HFF-Myc (cell line): ENCODE measurements at regions not wholly inside any gene's neighbourhood (a gene's known extent, or its start where the extent isn't known, plus 50 kb on each side); places are given as distances from the start of the nearest gene placed in this dataset.

ENCODE experiments used
- DNase-seq: peaks from one replicate; pipeline ENCODE4 v3.0.0-alpha.2; 2011; ENCODE audit warnings: low read depth; ENCODE audit errors: extremely low read depth
- H3K4me3 ChIP-seq: replicated peaks from 2 replicates; pipeline ENCODE4 v1.5.1; 2011; ENCODE audit warnings: low read depth, mild to moderate bottlenecking, control low read depth, low read length
- CTCF ChIP-seq: IDR thresholded peaks from 2 replicates; pipeline ENCODE4 v1.5.1; 2012; ENCODE audit warnings: mild to moderate bottlenecking, low read depth, low read length, control low read depth; ENCODE audit errors: missing control alignments

GRCh38 chr14:83863042-83863774 is 1666.7 kb upstream of the FLRT2 start:
- no peak for DNase-seq
- no peak for TF ChIP-seq CTCF
- no peak overlapping the region for H3K4me3 ChIP-seq

- no peak overlapping the region for H3K4me3 ChIP-seq
- no peak for TF ChIP-seq CTCF
- DNase-seq, result no peak
Observed at GRCh38 chr14:83864106-83864505, 1665.8 kb upstream of the FLRT2 start.

GRCh38 chr14:83867566-83868225 is 1662.2 kb upstream of the FLRT2 start:
- H3K4me3 ChIP-seq, result no peak overlapping the region
- DNase-seq, result no peak
- TF ChIP-seq CTCF, result no peak

- no peak for DNase-seq
- no peak for TF ChIP-seq CTCF
- H3K4me3 ChIP-seq, result no peak overlapping the region
Observed at GRCh38 chr14:83870546-83871270, 1659.2 kb upstream of the FLRT2 start.

GRCh38 chr14:83873669-83874068 is 1656.3 kb upstream of the FLRT2 start:
- no peak for DNase-seq
- no peak for TF ChIP-seq CTCF
- H3K4me3 ChIP-seq, result no peak overlapping the region

GRCh38 chr14:83874662-83875061 is 1655.3 kb upstream of the FLRT2 start:
- H3K4me3 ChIP-seq, result no peak overlapping the region
- no peak for DNase-seq
- TF ChIP-seq CTCF, result no peak
